HUES48 (cell line): ENCODE measurements at regions not wholly inside any gene's neighbourhood (a gene's known extent, or its start where the extent isn't known, plus 50 kb on each side); places are given as distances from the start of the nearest gene placed in this dataset.
"Not testable (repeated sequence)": the region's sequence is repeated elsewhere in the genome, so short reads cannot be mapped to it uniquely, and the experiment has no call there.

ENCODE experiments used
- H3K27ac ChIP-seq: one replicate; pipeline ENCODE4 v1.7.0; 2013; ENCODE audit warnings: low read depth, low read length, inconsistent platforms
- H3K27me3 ChIP-seq: 2 replicates; pipeline ENCODE4 v1.6.1; 2013; ENCODE audit warnings: mild to moderate bottlenecking, low read length; ENCODE audit not compliant: control insufficient read depth, insufficient read depth
- H3K36me3 ChIP-seq: 2 replicates; pipeline ENCODE4 v1.6.1; 2013; ENCODE audit warnings: low read length; ENCODE audit not compliant: control insufficient read depth, insufficient read depth
- H3K4me1 ChIP-seq: 2 replicates; pipeline ENCODE4 v1.6.1; 2013; ENCODE audit warnings: mild to moderate bottlenecking, low read length; ENCODE audit not compliant: control insufficient read depth, insufficient read depth
- H3K4me3 ChIP-seq: 2 replicates; pipeline ENCODE4 v1.5.1; 2013; ENCODE audit warnings: mild to moderate bottlenecking, low read depth, low read length
- H3K9ac ChIP-seq: 2 replicates; pipeline ENCODE4 v1.6.1; 2013; ENCODE audit warnings: mild to moderate bottlenecking, low read depth, low read length, moderate library complexity
- H3K9me3 ChIP-seq: 2 replicates; pipeline ENCODE4 v1.6.1; 2013; ENCODE audit warnings: low read length; ENCODE audit not compliant: control insufficient read depth, insufficient read depth

- 0 out of 2 replicates have a peak overlapping the region, but pooled peaks have one; percentile 1 for H3K4me3 ChIP-seq
- H3K9me3 ChIP-seq = no peaks in the 10 kb centered on the region
- no peaks in the 10 kb centered on the region for H3K36me3 ChIP-seq
- peak overlapping the region; percentile 95 for H3K27ac ChIP-seq
- peak overlapping the region; percentile 11; the same call in 1 of the 2 replicates for H3K9ac ChIP-seq
- peaks cover 81% of the 10 kb centered on the region for H3K4me1 ChIP-seq
- H3K27me3 ChIP-seq = peaks cover 2% of the 10 kb centered on the region; the same call in 1 of the 2 replicates
Observed at GRCh38 chr5:3103262-3103811, 351.9 kb upstream of the IRX2 start.

- peaks cover 76% of the 10 kb centered on the region for H3K4me1 ChIP-seq
Observed at GRCh38 chr5:3102531-3102930, 351.1 kb upstream of the IRX2 start.

GRCh38 chr5:3101561-3101960 lies 350.1 kb upstream of the IRX2 start:
- Histone ChIP-seq H3K27me3 (peaks cover 2% of the 10 kb centered on the region; the same call in 1 of the 2 replicates), H3K27ac (peak overlapping the region; percentile 95), H3K9me3 (no peaks in the 10 kb centered on the region), H3K9ac (peak overlapping the region; percentile 38), H3K36me3 (no peaks in the 10 kb centered on the region), H3K4me3 (no peak overlapping the region), H3K4me1 (peaks cover 67% of the 10 kb centered on the region)

More at GRCh38 chr5:3102531-3102930, 351.1 kb upstream of the IRX2 start:
- no peaks in the 10 kb centered on the region for H3K36me3 ChIP-seq
- H3K27ac ChIP-seq = peak overlapping the region; percentile 95
- no peak overlapping the region for H3K4me3 ChIP-seq
- peaks cover 2% of the 10 kb centered on the region; the same call in 1 of the 2 replicates for H3K27me3 ChIP-seq
- H3K9me3 ChIP-seq = no peaks in the 10 kb centered on the region
- no peak overlapping the region for H3K9ac ChIP-seq

GRCh38 chr5:3100921-3101551 lies 349.6 kb upstream of the IRX2 start:
- Histone ChIP-seq H3K9me3 (no peaks in the 10 kb centered on the region), H3K27ac (peak overlapping the region; percentile 95), H3K27me3 (peaks cover 2% of the 10 kb centered on the region; the same call in 1 of the 2 replicates), H3K36me3 (no peaks in the 10 kb centered on the region), H3K4me1 (peaks cover 65% of the 10 kb centered on the region), H3K4me3 (no peak overlapping the region), H3K9ac (no peak overlapping the region)

GRCh38 chr5:3099954-3100353 lies 348.5 kb upstream of the IRX2 start:
- peak overlapping the region; percentile 95 for H3K27ac ChIP-seq
- no peak overlapping the region for H3K9ac ChIP-seq

GRCh38 chr5:3099526-3099925 lies 348.0 kb upstream of the IRX2 start:
- Histone ChIP-seq H3K4me3 (no peak overlapping the region), H3K36me3 (no peaks in the 10 kb centered on the region), H3K4me1 (peaks cover 50% of the 10 kb centered on the region), H3K9me3 (no peaks in the 10 kb centered on the region), H3K9ac (no peak overlapping the region), H3K27ac (no peak overlapping the region), H3K27me3 (peaks cover 2% of the 10 kb centered on the region; the same call in 1 of the 2 replicates)

More at GRCh38 chr5:3099954-3100353, 348.5 kb upstream of the IRX2 start:
- Histone ChIP-seq H3K36me3 (no peaks in the 10 kb centered on the region), H3K4me1 (peaks cover 54% of the 10 kb centered on the region), H3K9me3 (no peaks in the 10 kb centered on the region), H3K27me3 (peaks cover 2% of the 10 kb centered on the region; the same call in 1 of the 2 replicates), H3K4me3 (no peak overlapping the region)

- Histone ChIP-seq H3K36me3 (no peaks in the 10 kb centered on the region), H3K4me3 (no peak overlapping the region), H3K4me1 (peaks cover 43% of the 10 kb centered on the region), H3K9ac (no peak overlapping the region), H3K9me3 (no peaks in the 10 kb centered on the region), H3K27me3 (peaks cover 2% of the 10 kb centered on the region; the same call in 1 of the 2 replicates), H3K27ac (no peak overlapping the region)
Observed at GRCh38 chr5:3098821-3099220, 347.3 kb upstream of the IRX2 start.

GRCh38 chr5:3092664-3093063 lies 341.2 kb upstream of the IRX2 start:
- Histone ChIP-seq H3K4me3 (no peak overlapping the region), H3K9ac (no peak overlapping the region), H3K9me3 (no peaks in the 10 kb centered on the region), H3K4me1 (0 out of 2 replicates have a peak, but pooled peaks cover 3% of the 10 kb centered on the region), H3K27me3 (peaks cover 8% of the 10 kb centered on the region), H3K27ac (no peak overlapping the region), H3K36me3 (no peaks in the 10 kb centered on the region)

- Histone ChIP-seq H3K4me1 (0 out of 2 replicates have a peak, but pooled peaks cover 3% of the 10 kb centered on the region), H3K9me3 (no peaks in the 10 kb centered on the region), H3K9ac (no peak overlapping the region), H3K4me3 (no peak overlapping the region), H3K27ac (no peak overlapping the region), H3K27me3 (peaks cover 8% of the 10 kb centered on the region), H3K36me3 (no peaks in the 10 kb centered on the region)
Observed at GRCh38 chr5:3092211-3092610, 340.7 kb upstream of the IRX2 start.

GRCh38 chr5:3091040-3091774 lies 339.7 kb upstream of the IRX2 start:
- Histone ChIP-seq H3K27ac (no peak overlapping the region), H3K4me1 (0 out of 2 replicates have a peak, but pooled peaks cover 3% of the 10 kb centered on the region), H3K27me3 (peaks cover 8% of the 10 kb centered on the region), H3K9me3 (no peaks in the 10 kb centered on the region), H3K36me3 (no peaks in the 10 kb centered on the region), H3K9ac (no peak overlapping the region), H3K4me3 (no peak overlapping the region)

GRCh38 chr5:3090305-3090704 lies 338.8 kb upstream of the IRX2 start:
- not testable (repeated sequence) for H3K4me1 ChIP-seq, H3K9me3 ChIP-seq, H3K27ac ChIP-seq, H3K27me3 ChIP-seq, H3K4me3 ChIP-seq, H3K9ac ChIP-seq, H3K36me3 ChIP-seq
